OCI-LY3 (cell line): ENCODE measurements at regions not wholly inside any gene's neighbourhood (a gene's known extent, or its start where the extent isn't known, plus 50 kb on each side); places are given as distances from the start of the nearest gene placed in this dataset.

Experiments
- H2AFZ ChIP-seq: fragments of 200-600, 300-600 bp; shearing (Covaris generic); 2 replicates; pipeline ENCODE4 v1.6.0; 2014; ENCODE audit warnings: antibody characterized with exemption, low read depth, low read length
- H3K27ac ChIP-seq: fragments of 200-600, 300-600 bp; sonication (generic); 2 replicates; pipeline ENCODE4 v1.5.1; 2014; ENCODE audit warnings: mild to moderate bottlenecking, low read length, moderate library complexity, mixed read lengths
- H3K27me3 ChIP-seq: fragments of 200-600, 300-600 bp; sonication (generic); 2 replicates; pipeline ENCODE4 v1.6.1; 2014; ENCODE audit warnings: low read depth, low read length, mixed read lengths
- H3K36me3 ChIP-seq: fragments of 200-600, 300-600 bp; sonication (generic); replicated peaks from 2 replicates; pipeline ENCODE3; 2014; ENCODE audit warnings: low read depth, low read length, mixed read lengths
- H3K4me1 ChIP-seq: fragments of 300-600, 200-600 bp; sonication (generic); 2 replicates; pipeline ENCODE4 v1.6.1; 2014; ENCODE audit warnings: low read length, mixed read lengths
- H3K4me2 ChIP-seq: fragments of 200-600, 300-600 bp; sonication (generic); 2 replicates; pipeline ENCODE4 v1.6.1; 2014; ENCODE audit warnings: low read length, mixed read lengths
- H3K4me3 ChIP-seq: fragments of 300-600, 200-600 bp; sonication (generic); 2 replicates; pipeline ENCODE4 v1.5.1; 2014; ENCODE audit warnings: antibody characterized with exemption, mild to moderate bottlenecking, low read length, moderate library complexity
- H3K79me2 ChIP-seq: fragments of 300-600, 200-600 bp; shearing (Covaris generic); 2 replicates; pipeline ENCODE4 v1.6.1; 2014; ENCODE audit warnings: mild to moderate bottlenecking, low read length, mixed read lengths
- H3K9ac ChIP-seq: fragments of 300-600, 200-600 bp; shearing (Covaris generic); 2 replicates; pipeline ENCODE4 v1.6.0; 2014; ENCODE audit warnings: mild to moderate bottlenecking, low read length, moderate library complexity
- H3K9me3 ChIP-seq: fragments of 200-600, 300-600 bp; shearing (Covaris generic); 2 replicates; pipeline ENCODE4 v1.6.1; 2014; ENCODE audit warnings: low read length, mixed read lengths; ENCODE audit not compliant: insufficient read depth
- H4K20me1 ChIP-seq: fragments of 200-600, 300-600 bp; sonication (generic); 2 replicates; pipeline ENCODE4 v1.6.1; 2016; ENCODE audit warnings: low read length, mixed read lengths; ENCODE audit not compliant: insufficient read depth
- CTCF ChIP-seq: fragments of 200-600, 300-600 bp; sonication (generic); IDR thresholded peaks from 2 replicates; pipeline ENCODE4 v1.5.1; 2014; ENCODE audit warnings: antibody characterized with exemption, low read length, low read depth
- EZH2phosphoT487 ChIP-seq: fragments of 200-600 bp; shearing (Covaris generic); IDR thresholded peaks from 2 replicates; pipeline ENCODE4 v1.6.1; 2018; ENCODE audit warnings: antibody characterized with exemption, mixed run types, low read depth

GRCh38 chr6:86793649-86794048 is 143.7 kb upstream of the HTR1E start:
- Histone ChIP-seq H3K4me3 (no peak overlapping the region), H3K36me3 (no peaks in the 10 kb centered on the region), H3K27me3 (no peaks in the 10 kb centered on the region), H3K9me3 (no peaks in the 10 kb centered on the region), H3K27ac (no peak overlapping the region), H2AFZ (no peak overlapping the region), H3K79me2 (no peaks in the 10 kb centered on the region), H4K20me1 (no peaks in the 10 kb centered on the region), H3K9ac (no peak overlapping the region), H3K4me1 (no peaks in the 10 kb centered on the region), H3K4me2 (no peak overlapping the region)
- no peak for TF ChIP-seq EZH2phosphoT487
- TF ChIP-seq CTCF, result no peak

GRCh38 chr6:86791476-86791875 is 145.9 kb upstream of the HTR1E start:
- H3K27ac ChIP-seq, result no peak overlapping the region
- no peak overlapping the region for H2AFZ ChIP-seq
- H3K4me1 ChIP-seq, result no peaks in the 10 kb centered on the region
- H3K27me3 ChIP-seq, result no peaks in the 10 kb centered on the region
- H3K36me3 ChIP-seq, result no peaks in the 10 kb centered on the region
- TF ChIP-seq CTCF, result no peak
- TF ChIP-seq EZH2phosphoT487, result no peak
- no peak overlapping the region for H3K4me3 ChIP-seq
- no peaks in the 10 kb centered on the region for H3K9me3 ChIP-seq
- H3K79me2 ChIP-seq, result no peaks in the 10 kb centered on the region
- H4K20me1 ChIP-seq, result no peaks in the 10 kb centered on the region
- no peak overlapping the region for H3K4me2 ChIP-seq
- H3K9ac ChIP-seq, result no peak overlapping the region

GRCh38 chr6:86789779-86790411 is 147.4 kb upstream of the HTR1E start:
- no peak overlapping the region for H3K4me3 ChIP-seq
- H3K4me1 ChIP-seq, result no peaks in the 10 kb centered on the region
- H3K79me2 ChIP-seq, result no peaks in the 10 kb centered on the region
- no peaks in the 10 kb centered on the region for H3K27me3 ChIP-seq
- H3K36me3 ChIP-seq, result no peaks in the 10 kb centered on the region
- H3K9me3 ChIP-seq, result no peaks in the 10 kb centered on the region
- H3K9ac ChIP-seq, result no peak overlapping the region
- H4K20me1 ChIP-seq, result no peaks in the 10 kb centered on the region
- TF ChIP-seq CTCF (no peak), EZH2phosphoT487 (no peak)
- no peak overlapping the region for H2AFZ ChIP-seq
- H3K27ac ChIP-seq, result no peak overlapping the region
- H3K4me2 ChIP-seq, result no peak overlapping the region

- H3K4me1 ChIP-seq, result no peaks in the 10 kb centered on the region
- no peak overlapping the region for H3K4me2 ChIP-seq
- no peak overlapping the region for H3K4me3 ChIP-seq
- TF ChIP-seq CTCF (no peak), EZH2phosphoT487 (no peak)
- H4K20me1 ChIP-seq, result no peaks in the 10 kb centered on the region
- H3K79me2 ChIP-seq, result no peaks in the 10 kb centered on the region
- no peak overlapping the region for H2AFZ ChIP-seq
- no peak overlapping the region for H3K9ac ChIP-seq
- H3K27me3 ChIP-seq, result no peaks in the 10 kb centered on the region
- no peak overlapping the region for H3K27ac ChIP-seq
- no peaks in the 10 kb centered on the region for H3K36me3 ChIP-seq
- H3K9me3 ChIP-seq, result no peaks in the 10 kb centered on the region
These were observed 155.0 kb upstream of the HTR1E start for GRCh38 chr6:86782328-86782727.
